NCI-H510A (cell line): ENCODE measurements at regions not wholly inside any gene's neighbourhood (a gene's known extent, or its start where the extent isn't known, plus 50 kb on each side); places are given as distances from the start of the nearest gene placed in this dataset.

ENCODE experiments used
- DNase-seq: peaks from one replicate; lab custom pipeline; 2025; lab: John Stamatoyannopoulos, UW

DNA sequence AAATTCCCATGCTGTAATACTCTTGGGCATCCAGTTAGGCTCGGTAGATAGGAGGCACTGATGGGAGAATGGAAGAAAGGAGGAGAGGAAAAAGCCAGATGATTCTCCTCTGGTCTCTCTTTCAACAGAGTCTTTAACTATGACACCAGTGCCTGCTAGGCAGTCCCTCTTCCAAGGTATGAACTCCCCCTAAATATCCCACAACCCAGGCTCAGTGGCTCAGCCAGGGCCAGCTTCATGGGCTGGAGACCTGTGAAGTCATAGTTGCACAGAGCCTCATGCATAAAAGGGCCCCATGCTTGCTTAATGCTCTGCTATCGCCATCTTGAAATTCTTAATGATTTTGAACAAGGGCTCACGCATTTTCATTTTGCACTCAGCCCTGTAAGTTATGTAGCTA, 869.2 kb upstream of the GCFC2 start:
- no peak for DNase-seq

DNA sequence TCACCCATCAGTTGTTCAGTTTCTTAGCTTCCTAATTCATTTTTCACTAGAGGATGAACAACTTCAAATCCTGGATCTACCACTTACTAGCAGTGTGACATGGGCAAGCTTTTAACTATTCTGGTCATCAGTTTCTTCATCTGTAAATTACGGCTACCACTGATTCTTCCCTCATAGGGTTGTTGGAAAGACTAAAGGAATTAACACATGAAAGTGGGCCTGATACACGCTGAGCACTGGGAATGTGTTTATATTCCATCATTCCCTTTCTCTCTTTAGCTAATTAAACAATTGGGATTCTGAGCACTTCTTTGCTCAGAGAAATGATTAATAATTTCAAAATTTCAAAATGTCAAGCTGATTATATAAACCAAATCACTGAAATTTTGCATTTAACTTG, 862.3 kb upstream of the GCFC2 start:
- DNase-seq = no peak

DNA sequence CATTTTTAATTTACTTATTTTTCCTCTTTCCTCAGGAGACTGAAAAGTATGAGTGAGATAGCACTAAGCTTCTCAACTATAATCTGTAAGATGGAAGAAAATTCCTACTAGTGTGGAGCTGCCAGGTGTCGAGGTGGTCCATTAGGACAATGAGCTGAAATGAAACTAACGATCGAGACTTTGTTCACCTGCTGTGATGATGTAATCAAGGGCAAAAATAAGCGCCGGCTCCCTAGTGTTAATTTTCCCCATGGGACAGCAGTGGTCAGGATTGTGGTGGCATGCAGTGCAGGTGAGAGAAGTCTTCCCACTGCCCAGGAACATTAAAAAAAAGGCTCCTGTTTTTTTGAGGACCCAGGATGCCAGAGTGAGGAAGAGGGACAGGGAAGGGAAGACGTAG, 859.1 kb upstream of the GCFC2 start:
- no peak for DNase-seq

DNA sequence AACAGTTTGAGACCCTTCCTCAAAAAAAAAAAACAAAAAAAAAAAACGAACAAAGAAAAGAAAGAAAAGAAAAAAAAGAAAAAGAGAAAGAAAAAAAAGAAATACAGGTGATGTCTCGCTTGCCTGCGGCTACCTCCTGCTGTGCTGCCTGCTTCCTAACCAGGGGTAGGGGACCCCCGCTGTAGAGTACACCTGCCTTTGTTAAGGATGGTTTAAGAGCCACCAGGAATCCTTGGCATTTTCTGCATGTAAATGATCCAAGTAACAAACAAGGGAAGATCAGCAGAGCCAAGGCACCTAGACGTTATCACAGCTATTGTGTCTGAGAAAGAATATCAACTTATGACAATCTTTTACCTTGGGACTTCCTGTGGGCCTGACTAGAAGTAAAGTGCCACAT, 856.8 kb upstream of the GCFC2 start:
- no peak for DNase-seq

DNA sequence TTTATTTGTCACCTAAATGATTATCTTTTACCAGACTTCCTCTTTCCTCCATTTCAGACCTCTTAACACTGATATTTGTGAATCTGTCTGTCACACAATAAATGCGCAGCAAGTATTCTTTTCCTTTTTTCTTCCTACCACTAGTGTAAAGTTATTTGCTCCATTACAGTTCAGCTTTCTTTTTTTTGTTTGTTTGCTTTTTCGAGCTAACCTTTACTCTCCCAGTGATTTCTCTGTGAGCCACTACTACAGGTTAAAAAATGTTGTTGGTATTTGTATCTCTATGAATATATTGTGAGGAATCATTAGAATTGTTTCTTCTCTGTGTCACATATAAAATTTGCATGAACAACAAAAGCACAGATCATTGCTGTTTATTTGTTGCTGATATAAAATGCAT, 854.0 kb upstream of the GCFC2 start:
- DNase-seq = no peak

DNA sequence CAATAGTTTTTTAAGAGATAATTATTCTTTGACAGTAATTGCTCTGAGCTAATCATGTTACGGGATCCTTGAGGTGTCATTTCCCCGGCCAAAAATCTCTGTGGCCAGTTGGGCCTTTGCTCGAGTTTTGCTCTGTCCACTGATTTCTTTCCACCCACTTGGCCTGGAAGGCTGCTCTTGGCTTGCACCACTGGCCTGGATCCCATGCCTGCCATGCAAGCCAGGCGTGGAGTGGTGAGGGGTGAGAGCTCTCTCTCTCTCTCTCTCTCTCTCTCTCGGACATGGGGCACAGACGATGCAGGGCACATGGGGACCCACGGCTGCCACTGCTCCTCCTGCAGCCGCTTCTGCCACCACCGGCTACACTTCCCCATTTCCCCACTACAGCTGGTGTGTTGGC, 853.0 kb upstream of the GCFC2 start:
- no peak for DNase-seq

DNA sequence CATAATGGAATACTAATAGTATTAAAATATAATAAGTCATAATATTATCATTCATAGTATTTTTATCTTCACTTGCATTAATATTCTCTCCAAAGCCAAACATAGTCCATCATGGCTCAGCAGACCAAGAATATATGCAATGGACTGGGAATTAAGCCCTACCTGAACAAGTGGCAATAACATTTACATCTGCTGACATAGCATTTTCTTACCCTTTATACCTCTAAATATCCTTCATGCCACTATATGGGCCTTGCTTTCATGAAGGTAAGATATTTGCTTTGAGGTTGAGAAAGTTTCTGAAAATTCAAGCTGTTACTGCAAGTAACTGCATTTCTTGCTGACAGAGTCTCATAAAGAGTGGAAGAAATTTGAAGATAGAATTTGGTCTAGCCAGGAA, 847.4 kb upstream of the GCFC2 start:
- DNase-seq = no peak

DNA sequence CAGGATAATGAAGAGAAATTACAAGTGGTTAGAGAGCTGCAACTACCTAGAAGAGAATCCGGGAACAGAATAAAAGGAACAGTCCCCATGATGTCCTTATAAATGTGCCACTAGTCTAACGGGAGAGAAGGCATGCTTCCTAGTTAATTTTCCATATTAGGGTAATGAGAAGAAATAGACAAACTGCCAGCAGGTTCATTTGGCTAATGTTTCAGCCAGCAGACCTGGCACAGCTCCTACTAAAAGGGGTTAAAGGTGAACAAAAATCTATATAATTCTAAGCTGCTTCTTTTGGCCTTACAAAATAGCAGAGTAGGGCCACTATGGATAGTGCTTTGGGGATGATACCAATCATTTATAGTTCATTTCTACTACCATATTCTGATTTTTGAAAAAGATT, 845.3 kb upstream of the GCFC2 start:
- no peak for DNase-seq

DNA sequence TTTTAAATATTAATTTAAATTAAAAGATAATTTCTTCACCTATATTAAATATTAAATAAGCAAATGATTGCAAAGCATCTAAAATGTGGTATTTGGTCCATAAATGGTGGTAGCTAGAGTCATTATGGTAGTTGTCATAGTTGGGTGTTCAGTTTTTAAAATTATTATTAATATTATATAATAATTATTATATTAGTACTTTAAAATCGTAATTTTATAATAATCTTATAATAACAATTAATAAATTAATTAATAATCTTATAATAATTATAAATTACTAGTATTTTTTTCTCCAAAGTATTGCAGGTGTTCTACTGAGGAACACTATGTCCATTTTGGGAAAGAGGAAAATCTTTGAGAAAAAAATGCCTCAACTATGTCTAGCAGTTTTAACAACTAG, 835.5 kb upstream of the GCFC2 start:
- no peak for DNase-seq

DNA sequence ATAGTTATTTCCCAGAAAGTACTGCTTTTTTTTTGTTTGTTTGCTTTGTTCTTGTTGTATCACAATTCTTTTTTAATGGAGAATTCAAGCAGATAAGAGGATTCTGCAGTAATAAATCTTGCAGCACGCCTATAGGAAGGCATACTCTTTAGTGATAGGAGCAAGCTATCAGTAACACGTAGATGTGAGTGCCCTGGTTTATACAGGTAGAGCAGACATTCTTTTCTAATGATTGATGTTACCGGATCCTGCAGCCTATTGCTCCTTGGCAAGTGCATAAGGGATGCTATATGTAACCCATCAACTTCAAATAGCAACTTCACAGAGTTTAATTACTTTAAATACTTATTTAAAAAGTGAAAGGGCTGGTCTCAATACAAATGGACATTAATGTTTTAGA, 834.2 kb upstream of the GCFC2 start:
- DNase-seq = no peak

DNA sequence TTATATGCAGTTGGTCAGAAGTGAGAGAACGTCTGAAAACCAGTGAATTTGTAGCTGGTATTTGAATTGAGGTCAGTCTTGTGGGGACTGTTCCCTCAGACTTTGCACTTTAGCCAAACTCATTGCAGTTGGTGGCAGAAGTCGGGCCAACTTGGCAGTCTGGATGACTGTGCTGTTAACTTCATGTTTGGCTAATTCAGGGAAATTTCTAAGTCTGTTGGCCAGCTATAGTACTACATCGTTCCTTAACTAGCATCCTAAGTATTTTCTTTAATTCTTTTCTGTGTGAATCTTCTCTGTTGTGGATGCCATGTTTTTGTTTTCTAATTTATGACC, 806.8 kb upstream of the GCFC2 start:
- DNase-seq = no peak

DNA sequence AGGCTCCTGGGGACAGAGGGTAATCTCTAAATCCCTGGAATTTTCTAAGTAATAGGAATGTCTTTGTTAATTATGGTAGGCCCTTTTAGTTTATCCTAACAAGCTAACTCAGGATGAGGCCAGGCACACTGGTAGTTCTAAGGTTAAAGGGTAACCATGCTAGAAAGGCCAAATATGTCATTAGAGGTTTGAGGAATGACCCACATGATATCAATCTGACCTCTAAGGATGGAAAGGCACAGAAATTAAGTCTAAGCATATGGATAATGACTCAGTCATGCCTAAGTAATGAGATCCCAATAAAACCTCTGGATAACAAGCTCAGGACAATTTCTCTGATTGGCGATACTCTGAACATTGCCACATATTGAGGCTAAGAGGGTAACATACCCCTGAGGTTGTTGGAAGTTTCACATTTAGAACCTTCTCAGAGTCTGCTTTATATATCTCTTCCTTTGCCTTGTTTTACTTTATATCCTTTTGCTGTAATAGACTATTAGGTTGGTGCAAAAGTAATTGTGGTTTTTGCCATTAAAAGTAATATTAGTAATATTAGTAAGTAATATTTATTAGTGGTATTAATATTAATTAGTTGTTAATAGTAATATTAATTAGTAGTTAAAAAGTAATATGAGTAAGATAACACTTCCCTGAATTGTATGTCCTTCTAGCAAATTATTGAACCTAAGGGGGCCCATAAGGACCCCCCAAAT, 806.3 kb upstream of the GCFC2 start:
- DNase-seq = no peak

DNA sequence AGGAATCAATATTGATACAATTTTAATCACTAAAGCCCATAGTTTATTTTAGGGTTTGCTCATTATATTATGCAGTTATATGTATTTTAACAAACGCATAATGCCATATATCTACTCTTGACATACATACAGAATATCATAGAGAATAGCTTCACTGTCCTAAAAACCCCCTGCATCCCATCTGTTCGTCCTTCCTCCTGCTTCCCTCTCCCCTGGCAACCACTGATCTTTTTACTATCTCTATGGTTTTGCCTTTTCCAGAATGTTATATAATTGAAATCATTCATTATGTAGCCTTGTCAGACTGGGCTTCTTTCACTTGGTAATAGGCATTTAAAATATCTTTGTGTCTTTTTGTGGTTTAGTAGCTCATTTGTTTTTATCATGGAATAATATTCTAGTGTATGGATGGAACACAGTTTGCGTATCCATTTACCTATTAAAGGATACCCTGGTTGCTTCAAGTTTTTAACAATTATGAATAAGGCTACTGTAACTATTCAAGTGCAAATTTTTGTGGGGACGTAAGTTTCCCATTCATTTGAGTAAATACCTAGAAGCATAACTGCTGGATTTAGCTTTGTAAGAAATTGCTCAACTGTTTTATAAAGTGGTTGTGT, 801.6 kb upstream of the GCFC2 start:
- no peak for DNase-seq

DNA sequence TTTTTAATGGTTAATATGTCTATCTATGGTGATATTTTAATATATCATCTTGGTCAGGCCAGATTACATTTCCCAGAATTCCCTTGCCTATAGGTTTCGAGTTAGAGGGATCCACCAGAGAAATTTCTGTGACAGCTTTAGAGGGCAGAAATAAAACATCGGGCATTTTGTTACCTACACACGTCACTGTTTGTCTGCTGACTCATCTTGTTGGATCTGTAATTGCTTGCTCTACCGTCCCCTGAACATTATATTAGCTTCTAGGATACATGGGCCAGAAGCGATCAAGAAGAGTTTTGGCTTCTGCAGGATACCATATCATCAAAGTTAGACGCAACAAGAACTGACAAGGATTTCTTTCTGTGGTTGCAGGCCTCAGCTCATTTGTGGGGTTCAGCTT, 795.8 kb upstream of the GCFC2 start:
- no peak for DNase-seq

DNA sequence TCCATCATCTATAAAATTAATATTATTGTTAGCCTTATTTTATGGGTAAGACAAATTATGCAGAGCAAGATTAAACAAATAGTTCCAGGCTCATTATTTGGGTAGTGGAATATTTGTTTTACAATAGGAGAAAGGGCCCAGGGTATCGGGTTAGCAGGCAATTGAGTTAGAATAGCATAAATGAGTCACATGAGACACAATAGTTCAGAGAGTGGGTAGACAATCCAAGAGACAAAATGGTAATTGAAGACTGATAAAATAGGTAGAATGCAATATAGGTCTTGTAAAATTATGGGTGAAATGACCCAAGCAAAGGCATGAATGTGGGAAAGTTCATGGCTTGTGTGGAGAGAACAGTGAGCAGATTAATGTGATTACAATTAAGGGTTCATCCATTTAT, 790.9 kb upstream of the GCFC2 start:
- no peak for DNase-seq

DNA sequence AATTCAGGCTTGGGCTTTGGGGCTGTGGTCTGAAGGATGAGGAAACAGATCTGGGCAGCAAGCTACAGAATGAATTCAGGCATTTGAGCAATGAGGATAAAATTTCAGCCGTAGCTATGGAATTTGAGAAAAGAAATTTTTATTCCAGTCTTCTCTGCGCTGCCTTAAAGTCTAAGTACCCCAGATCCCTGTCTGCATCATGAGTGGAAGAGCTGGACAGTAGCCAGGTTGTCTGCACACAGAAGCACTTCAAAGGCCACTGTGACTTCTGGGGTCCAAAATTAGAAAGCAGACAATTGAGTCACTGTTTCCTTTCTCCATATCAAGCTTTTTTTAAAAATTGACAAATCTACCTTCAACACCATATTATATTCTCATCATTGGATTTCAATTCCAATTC, 787.6 kb upstream of the GCFC2 start:
- no peak for DNase-seq

DNA sequence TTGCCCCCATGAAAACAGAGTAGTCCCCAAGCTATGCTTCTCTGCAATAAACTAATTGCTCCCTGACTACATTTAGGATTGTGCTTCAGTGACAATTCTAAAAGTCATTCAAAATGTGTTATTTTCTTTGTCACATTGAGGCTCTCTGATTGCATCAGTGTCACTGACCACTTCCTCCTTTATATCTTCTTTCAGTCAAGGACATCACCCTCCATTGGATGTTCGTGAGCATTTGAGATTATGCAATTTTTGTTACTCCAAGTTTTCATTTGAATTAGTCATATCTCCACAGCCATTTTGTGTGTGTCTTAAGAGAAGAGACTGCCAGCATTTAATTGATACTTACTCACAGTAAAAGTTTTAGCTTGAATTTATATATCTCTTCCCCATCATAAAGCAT, 780.8 kb upstream of the GCFC2 start:
- no peak for DNase-seq

DNA sequence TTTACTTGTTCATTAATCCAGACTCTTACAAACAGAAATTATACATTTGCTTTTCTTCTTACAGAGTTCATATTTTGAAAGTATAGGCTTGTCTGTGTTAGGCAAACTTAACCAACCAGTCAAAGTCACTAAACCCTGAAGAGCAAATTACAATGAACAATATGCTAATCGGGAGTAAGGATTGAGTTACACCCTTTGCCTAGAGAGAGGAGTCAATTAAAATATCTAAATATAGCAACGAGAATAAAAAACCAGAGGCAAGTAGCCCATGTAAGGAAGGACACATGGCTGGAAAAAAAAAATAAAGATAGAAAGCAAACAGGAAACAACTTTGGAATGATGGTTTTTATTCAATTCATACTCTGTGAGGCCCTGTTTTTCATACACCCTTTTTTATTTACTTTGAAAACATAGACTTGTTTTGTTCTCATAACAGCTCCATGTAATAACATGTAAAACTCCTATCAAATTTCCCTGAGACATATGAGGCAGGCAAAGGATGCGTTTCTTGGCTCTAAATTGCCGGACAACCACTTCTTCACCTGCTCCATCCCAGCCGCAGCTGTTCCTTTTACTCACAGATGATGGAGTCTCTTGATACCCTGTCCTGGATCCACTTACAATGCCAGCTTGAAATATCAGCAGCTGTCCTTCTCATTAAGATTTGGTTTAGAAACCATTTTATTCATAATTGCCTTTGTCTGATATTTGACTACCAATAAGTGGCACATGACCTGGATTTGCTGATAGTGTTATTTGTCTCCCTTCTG, 767.7 kb upstream of the GCFC2 start:
- peak; percentile 16 for DNase-seq

DNA sequence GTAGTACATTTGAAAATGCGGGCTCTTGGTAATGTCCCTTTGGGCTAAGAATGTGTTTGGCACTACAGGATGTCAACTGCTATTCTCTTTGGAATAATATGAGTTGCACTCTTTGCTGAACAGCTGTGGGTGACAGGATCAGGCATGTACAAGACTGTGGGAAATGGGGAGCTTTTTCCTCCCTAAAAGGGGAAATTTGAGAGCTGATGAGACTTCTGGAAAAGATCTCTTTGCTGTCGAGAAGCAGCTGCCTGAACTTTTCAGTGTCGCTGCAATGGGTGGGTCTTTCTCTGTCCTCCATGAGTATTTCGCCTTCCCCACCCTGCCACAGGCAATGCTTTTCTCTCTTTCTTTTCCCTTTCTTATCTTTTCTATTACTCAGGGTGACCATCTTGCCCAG, 762.2 kb upstream of the GCFC2 start:
- DNase-seq = no peak

DNA sequence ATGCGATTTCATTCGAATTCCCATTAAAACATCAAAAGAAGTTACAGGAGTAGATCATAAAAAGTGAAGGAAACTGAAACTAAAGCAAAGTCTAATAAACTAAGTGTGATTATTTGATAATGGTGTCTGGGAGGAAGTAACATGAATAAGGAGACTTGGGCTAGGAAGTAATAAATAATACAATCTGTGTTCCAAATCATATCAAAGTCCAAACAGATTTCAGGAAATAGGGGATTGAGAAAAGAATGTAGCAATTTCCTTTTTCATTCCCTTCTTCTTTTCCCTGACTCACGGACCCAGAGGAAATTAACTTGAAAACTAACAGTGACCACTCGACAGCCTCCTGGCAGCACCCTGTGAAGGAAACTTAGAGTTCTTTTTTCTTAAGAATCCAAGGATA, 758.4 kb upstream of the GCFC2 start:
- DNase-seq = no peak

DNA sequence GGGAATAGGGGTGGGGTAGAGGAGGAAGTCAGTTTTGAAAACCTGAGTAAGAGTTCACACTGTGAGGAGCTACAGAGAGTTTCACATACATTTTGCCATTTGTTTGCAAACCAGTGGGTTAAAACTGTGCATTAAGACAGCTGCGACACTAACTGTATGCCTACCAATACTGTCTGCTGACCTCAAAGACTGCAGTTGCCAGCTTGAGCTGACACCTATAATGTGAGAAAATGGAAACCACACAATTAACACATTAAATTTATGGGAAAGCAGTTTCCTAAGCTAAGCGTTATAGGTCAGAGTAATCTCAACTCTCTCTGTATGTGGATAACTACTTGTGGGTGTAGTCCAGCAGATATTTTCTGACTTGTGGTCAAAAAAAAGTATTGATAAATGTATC, 756.6 kb upstream of the GCFC2 start:
- no peak for DNase-seq

DNA sequence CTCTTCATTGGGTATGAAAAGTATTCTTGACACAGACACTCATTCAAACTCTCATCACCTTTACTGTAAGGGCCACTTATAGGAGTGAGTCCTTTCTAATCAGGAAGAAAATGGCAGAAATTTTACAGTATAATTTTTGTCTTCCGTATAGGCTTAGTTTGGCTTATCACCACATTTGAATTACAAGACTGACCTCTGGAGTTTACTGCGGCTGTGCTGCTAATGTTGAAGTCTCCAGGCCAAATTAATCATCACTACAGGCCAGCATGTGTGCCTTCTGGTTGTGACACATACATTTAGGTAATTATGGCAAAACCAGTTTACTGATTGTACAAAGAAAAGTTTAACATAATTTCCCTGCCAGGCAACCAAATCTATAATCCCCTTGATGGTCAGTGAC, 753.6 kb upstream of the GCFC2 start:
- no peak for DNase-seq

DNA sequence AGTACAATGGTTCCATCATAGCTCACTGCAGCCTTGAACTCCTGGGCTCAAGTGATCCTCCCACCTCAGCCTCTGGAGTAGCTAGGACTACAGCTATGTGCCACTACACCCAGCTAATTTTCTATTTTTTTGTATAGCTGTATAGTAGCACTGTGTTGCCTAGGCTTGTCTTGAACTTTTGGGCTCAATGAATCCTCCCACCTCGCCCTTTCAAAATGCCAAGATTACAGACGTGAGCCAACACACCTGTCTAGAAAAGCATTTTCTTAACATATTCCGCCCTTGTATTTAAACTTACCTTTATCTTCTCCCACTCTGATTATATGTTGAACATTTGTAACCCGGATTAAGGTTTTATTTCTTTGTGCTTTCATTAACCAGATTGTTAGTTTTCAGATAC, 750.7 kb upstream of the GCFC2 start:
- no peak for DNase-seq

DNA sequence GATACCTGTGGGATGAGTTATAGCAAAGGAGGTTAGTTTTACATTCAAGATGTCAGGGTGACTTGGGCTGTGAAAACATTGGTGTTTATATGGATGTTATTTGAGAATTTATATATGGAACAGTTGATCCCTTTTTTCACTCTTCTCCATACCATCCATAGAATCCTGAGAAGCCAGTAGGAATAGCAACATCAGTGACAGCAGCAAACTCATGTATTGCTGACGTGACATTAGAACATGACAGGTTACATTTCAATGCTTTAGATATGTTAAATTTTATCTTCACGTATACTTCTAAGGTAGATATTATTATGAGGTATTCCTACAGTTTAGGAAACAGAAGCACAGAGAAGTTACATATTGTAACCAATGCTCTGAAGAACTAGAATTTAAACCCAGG, 745.2 kb upstream of the GCFC2 start:
- no peak for DNase-seq
